BJ (cell line): ENCODE measurements at regions not wholly inside any gene's neighbourhood (a gene's known extent, or its start where the extent isn't known, plus 50 kb on each side); places are given as distances from the start of the nearest gene placed in this dataset.

Source experiments
- CTCF ChIA-PET: fragments of 350-600 bp; formaldehyde crosslinking; extraction: SDS; loops from one replicate; lab custom pipeline; 2021; ENCODE audit warnings: antibody characterized with exemption, inconsistent platforms; lab: Yijun Ruan, JAX
- POLR2A ChIA-PET: fragments of 300-600 bp; sonication (Branson Sonifier 250); formaldehyde crosslinking; extraction: SDS; loops from one replicate; lab custom pipeline; 2021; ENCODE audit warnings: antibody characterized with exemption; lab: Charles Lee
- DNase-seq: peaks from one replicate; pipeline ENCODE4 v3.0.0-alpha.2; 2011; ENCODE audit warnings: low read depth
- H3K27me3 ChIP-seq: 2 replicates; pipeline ENCODE4 v1.6.0; 2011; ENCODE audit warnings: low read length; ENCODE audit not compliant: control insufficient read depth, insufficient read depth
- H3K36me3 ChIP-seq: 2 replicates; pipeline ENCODE4 v1.5.1; 2011; ENCODE audit warnings: low read length; ENCODE audit not compliant: control insufficient read depth, insufficient read depth
- H3K4me3 ChIP-seq: 2 replicates; pipeline ENCODE4 v1.5.1; 2011; ENCODE audit warnings: low read depth, mild to moderate bottlenecking, control low read depth, low read length
- CTCF ChIP-seq: IDR thresholded peaks from 2 replicates; pipeline ENCODE4 v1.5.1; 2011; ENCODE audit warnings: low read depth, mild to moderate bottlenecking, control low read depth, inconsistent platforms, low read length, moderate library complexity; ENCODE audit not compliant: insufficient read depth

- ChIA-PET CTCF (no interaction called here), POLR2A (no interaction called here)
- H3K36me3 ChIP-seq = no peaks in the 10 kb centered on the region
- TF ChIP-seq CTCF = no peak
- H3K27me3 ChIP-seq = no peaks in the 10 kb centered on the region
- no peak overlapping the region for H3K4me3 ChIP-seq
- DNase-seq = no peak
Observed at GRCh38 chr20:52677216-52677615, 294.9 kb upstream of the TSHZ2 start.

GRCh38 chr20:52676283-52676995 is 295.7 kb upstream of the TSHZ2 start:
- Histone ChIP-seq H3K36me3 (no peaks in the 10 kb centered on the region), H3K4me3 (no peak overlapping the region), H3K27me3 (no peaks in the 10 kb centered on the region)
- no peak for TF ChIP-seq CTCF
- POLR2A ChIA-PET = no interaction called here
- no peak for DNase-seq
- CTCF ChIA-PET = no interaction called here

DNA sequence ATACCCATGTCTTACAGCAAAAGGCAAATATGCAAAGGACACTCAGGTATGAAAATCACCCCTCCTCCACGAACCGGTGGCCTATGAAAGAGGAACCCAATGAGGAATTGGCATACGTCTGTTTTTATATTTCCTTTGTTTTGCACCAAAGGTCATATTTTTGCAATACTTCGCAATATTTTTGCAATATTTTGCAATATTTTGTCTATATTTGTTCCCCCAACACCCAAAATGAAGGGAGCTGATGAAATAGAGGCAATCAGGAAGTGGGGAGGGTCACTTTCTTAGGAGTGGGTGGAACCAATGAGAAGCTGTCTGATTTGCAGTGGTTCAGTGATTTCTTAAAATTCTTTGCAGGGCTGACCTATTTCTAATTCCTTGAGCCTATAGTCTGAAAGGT is 296.8 kb upstream of the TSHZ2 start:
- H3K36me3 ChIP-seq = no peaks in the 10 kb centered on the region

GRCh38 chr20:52668626-52669025 is 303.5 kb upstream of the TSHZ2 start:
- TF ChIP-seq CTCF = no peak
- CTCF ChIA-PET = no interaction called here
- H3K27me3 ChIP-seq = no peaks in the 10 kb centered on the region
- POLR2A ChIA-PET = no interaction called here
- no peak for DNase-seq
- H3K4me3 ChIP-seq = no peak overlapping the region
- no peaks in the 10 kb centered on the region for H3K36me3 ChIP-seq

More for the DNA sequence above, 296.8 kb upstream of the TSHZ2 start:
- POLR2A ChIA-PET = no interaction called here
- TF ChIP-seq CTCF = no peak
- no peak for DNase-seq
- no peaks in the 10 kb centered on the region for H3K27me3 ChIP-seq
- no peak overlapping the region for H3K4me3 ChIP-seq
- CTCF ChIA-PET = no interaction called here

- DNase-seq = no peak
- no peak for TF ChIP-seq CTCF
- Histone ChIP-seq H3K36me3 (no peaks in the 10 kb centered on the region), H3K4me3 (no peak overlapping the region), H3K27me3 (no peaks in the 10 kb centered on the region)
- CTCF ChIA-PET = no interaction called here
- POLR2A ChIA-PET = no interaction called here
Observed at GRCh38 chr20:52667358-52667757, 304.8 kb upstream of the TSHZ2 start.
